HepG2 (cell line): ENCODE measurements at regions not wholly inside any gene's neighbourhood (a gene's known extent, or its start where the extent isn't known, plus 50 kb on each side); places are given as distances from the start of the nearest gene placed in this dataset.

Experiments
- ATAC-seq: fragments of 200-7000 bp; cut with Tn5 transposase; 3 replicates; pipeline ENCODE4 v1.9.1; 2020; ENCODE audit warnings: mild to moderate bottlenecking, moderate library complexity
- BruUV-seq: library from RNA; stranded (reverse); fragments of 400-500 nt; replicated peaks from 2 replicates; lab custom pipeline; 2021; lab: Mats Ljungman, UMichigan
- CTCF ChIA-PET: fragments of 300-600 bp; formaldehyde crosslinking; extraction: SDS; loops from one replicate; lab custom pipeline; 2021; ENCODE audit warnings: low total read pairs, inconsistent platforms, low intra/inter-chr PET ratio; lab: Yijun Ruan, JAX
- POLR2A ChIA-PET: fragments of 350-600 bp; sonication (Branson Sonifier 250); formaldehyde crosslinking; loops from one replicate; lab custom pipeline; 2020; ENCODE audit warnings: antibody characterized with exemption, inconsistent platforms; lab: Yijun Ruan, JAX
- DNase-seq: peaks from one replicate; pipeline ENCODE4 v3.0.0-alpha.2; 2015; ENCODE audit warnings: low spot score
- FAIRE-seq: peaks from 3 replicates; lab custom pipeline; 2011; peaks lifted over from hg19 to GRCh38; lab: Jason Lieb, UNC
- H2AFZ ChIP-seq: one replicate; pipeline ENCODE4 v1.6.1; 2011; ENCODE audit warnings: low read length, inconsistent platforms
- H3K27ac ChIP-seq: fragments of 300-600 bp; 3 replicates; pipeline ENCODE4 v1.8.0; 2011; ENCODE audit warnings: mixed run types, mild to moderate bottlenecking, mixed read lengths, low read length, inconsistent platforms; ENCODE audit not compliant: insufficient read depth; ENCODE audit errors: extremely low read length
- H3K27me3 ChIP-seq, 2 experiments: fragments of 200-600 bp in 1 of 2; 2 replicates in 1 of 2; 3 replicates in 1 of 2; pipeline versions ENCODE4 v1.6.0 to v1.8.0; 2011; ENCODE audit warnings: low read length in 2 of 2, mild to moderate bottlenecking in 2 of 2, moderate library complexity in 2 of 2, inconsistent platforms in 1 of 2; ENCODE audit not compliant: insufficient read depth in 2 of 2, control insufficient read depth in 1 of 2
- H3K36me3 ChIP-seq, 2 experiments: fragments of 200-600 bp in 1 of 2; replicated peaks in 1 of 2; 2 replicates in 1 of 2; 3 replicates in 1 of 2; pipeline versions ENCODE4 v1.5.1 to v1.8.0; 2011; ENCODE audit warnings: low read length in 2 of 2, inconsistent platforms in 1 of 2; ENCODE audit not compliant: insufficient read depth in 2 of 2, control insufficient read depth in 1 of 2
- H3K4me1 ChIP-seq: 2 replicates; pipeline ENCODE4 v1.5.1; 2012; ENCODE audit warnings: low read length, inconsistent platforms; ENCODE audit not compliant: insufficient read depth
- H3K4me2 ChIP-seq: 2 replicates; pipeline ENCODE4 v1.6.0; 2011; ENCODE audit warnings: low read depth, low read length, inconsistent platforms
- H3K4me3 ChIP-seq, 3 experiments: fragments of 200-600 bp in 1 of 3; sonication (generic), shearing (Covaris generic) in 1 of 3; replicated peaks in 1 of 3; 2 replicates each; pipeline ENCODE4 v1.5.1; 2011 to 2016; ENCODE audit warnings: low read length in 3 of 3, inconsistent platforms in 2 of 3, low read depth in 2 of 3, mild to moderate bottlenecking in 2 of 3, control low read depth in 1 of 3, mixed read lengths in 1 of 3; ENCODE audit not compliant: insufficient read depth in 1 of 3
- H3K79me2 ChIP-seq: one replicate; pipeline ENCODE4 v1.6.1; 2011; ENCODE audit warnings: low read length, inconsistent platforms; ENCODE audit not compliant: insufficient read depth
- H3K9ac ChIP-seq: 2 replicates; pipeline ENCODE4 v1.6.0; 2011; ENCODE audit warnings: mild to moderate bottlenecking, low read depth, low read length, inconsistent platforms; ENCODE audit not compliant: insufficient read depth
- H3K9me3 ChIP-seq: 2 replicates; pipeline ENCODE4 v1.5.1; 2012; ENCODE audit warnings: mild to moderate bottlenecking, low read length
- H4K20me1 ChIP-seq: 2 replicates; pipeline ENCODE4 v1.6.0; 2011; ENCODE audit warnings: inconsistent platforms, mild to moderate bottlenecking, low read length, moderate library complexity; ENCODE audit not compliant: insufficient read depth
- ZNF318 ChIP-seq: sonication (generic); formaldehyde crosslinking; IDR thresholded peaks from 2 replicates; pipeline ENCODE4 v1.4.0; 2020; ENCODE audit warnings: mild to moderate bottlenecking, missing genetic modification reagents
- ZNF678 ChIP-seq: sonication (generic); formaldehyde crosslinking; IDR thresholded peaks from 2 replicates; pipeline ENCODE4 v1.4.0; 2020; ENCODE audit warnings: mild to moderate bottlenecking, missing genetic modification reagents
- ZNF784 ChIP-seq: sonication (generic); formaldehyde crosslinking; IDR thresholded peaks from 2 replicates; pipeline ENCODE4 v1.5.1; 2020; ENCODE audit warnings: missing genetic modification reagents, mild to moderate bottlenecking, borderline replicate concordance
- WGBS: methylation state at CpG from one replicate; pipeline ENCODE4 v1.1.6; 2017; ENCODE audit warnings: low lambda C conversion rate; 5-methylcytosine and 5-hydroxymethylcytosine counted together
- in situ Hi-C: cut with HindIII; loops from 2 replicates; pipeline ENCODE4 v1.10.0; 2017; ENCODE audit warnings: low pct_unique_long_range_greater_than_20kb; ENCODE audit not compliant: extremely low pct_ligation_motif_present
- intact Hi-C: fragments of 100-400 bp; cut with micrococcal nuclease; formaldehyde crosslinking; loops from one replicate; pipeline ENCODE4 v1.10.0; 2022; ENCODE audit not compliant: unreplicated experiment
- TF ChIP-seq, protein P1 (sequence below): sonication (generic); formaldehyde crosslinking; IDR thresholded peaks from 2 replicates; pipeline ENCODE4 v1.5.1; 2020; ENCODE audit warnings: mild to moderate bottlenecking, moderate library complexity, missing genetic modification reagents

GRCh38 chr4:138052806-138053632, 189.1 kb downstream of the SLC7A11 start:
- TF ChIP-seq ZNF784, result no peak
- TF ChIP-seq, protein P1, sequence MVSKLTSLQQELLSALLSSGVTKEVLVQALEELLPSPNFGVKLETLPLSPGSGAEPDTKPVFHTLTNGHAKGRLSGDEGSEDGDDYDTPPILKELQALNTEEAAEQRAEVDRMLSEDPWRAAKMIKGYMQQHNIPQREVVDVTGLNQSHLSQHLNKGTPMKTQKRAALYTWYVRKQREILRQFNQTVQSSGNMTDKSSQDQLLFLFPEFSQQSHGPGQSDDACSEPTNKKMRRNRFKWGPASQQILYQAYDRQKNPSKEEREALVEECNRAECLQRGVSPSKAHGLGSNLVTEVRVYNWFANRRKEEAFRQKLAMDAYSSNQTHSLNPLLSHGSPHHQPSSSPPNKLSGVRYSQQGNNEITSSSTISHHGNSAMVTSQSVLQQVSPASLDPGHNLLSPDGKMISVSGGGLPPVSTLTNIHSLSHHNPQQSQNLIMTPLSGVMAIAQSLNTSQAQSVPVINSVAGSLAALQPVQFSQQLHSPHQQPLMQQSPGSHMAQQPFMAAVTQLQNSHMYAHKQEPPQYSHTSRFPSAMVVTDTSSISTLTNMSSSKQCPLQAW (CRISPR knock-in tag), result no peak
- TF ChIP-seq ZNF678 (CRISPR knock-in tag), result no peak
- no peak for TF ChIP-seq ZNF318
- Histone ChIP-seq H3K4me1 (no peaks in the 10 kb centered on the region), H3K4me3 (no peak overlapping the region), H3K79me2 (no peaks in the 10 kb centered on the region), H3K27me3 (no peaks in the 10 kb centered on the region), H4K20me1 (no peaks in the 10 kb centered on the region), H3K27ac (no peak overlapping the region), H3K36me3 (no peaks in the 10 kb centered on the region), H2AFZ (no peak overlapping the region), H3K4me2 (no peak overlapping the region), H3K9ac (no peak overlapping the region), H3K9me3 (no peaks in the 10 kb centered on the region)
- WGBS, result 82% methylated on average over 6 of the region's 31 CpGs
- BruUV-seq, result no TSS peak
- intact Hi-C loops, result no loop called here
- ATAC-seq (no peak), FAIRE-seq (no peak), DNase-seq (no peak)
- ChIA-PET CTCF (no interaction called here), POLR2A (no interaction called here)
- in situ Hi-C loops, result no loop called here
